Gastrocnemius medialis (tissue), 4 donors: ENCODE measurements at regions not wholly inside any gene's neighbourhood (a gene's known extent, or its start where the extent isn't known, plus 50 kb on each side); places are given as distances from the start of the nearest gene placed in this dataset.

Experiments used
- POLR2A ChIP-seq, 2 donors: fragments of 450-650 bp; IDR thresholded peaks; one replicate each; pipeline ENCODE4 v1.6.1; 2017; ENCODE audit warnings: antibody characterized with exemption in 2 of 2, mild to moderate bottlenecking in 2 of 2, moderate library complexity in 2 of 2
- TF ChIP-seq, protein P1 (sequence below), 5 experiments: fragments of 450-650 bp in 3 of 5; fragments of 200-600 bp in 2 of 5; sonication (generic) in 2 of 5; IDR thresholded peaks in 4 of 5; conservative IDR thresholded peaks in 1 of 5; 1 replicate in 4 of 5; 2 replicates in 1 of 5; pipeline ENCODE4 v1.5.1; 2016 to 2019; ENCODE audit warnings: antibody characterized with exemption in 5 of 5, mild to moderate bottlenecking in 3 of 5, moderate library complexity in 3 of 5

DNA sequence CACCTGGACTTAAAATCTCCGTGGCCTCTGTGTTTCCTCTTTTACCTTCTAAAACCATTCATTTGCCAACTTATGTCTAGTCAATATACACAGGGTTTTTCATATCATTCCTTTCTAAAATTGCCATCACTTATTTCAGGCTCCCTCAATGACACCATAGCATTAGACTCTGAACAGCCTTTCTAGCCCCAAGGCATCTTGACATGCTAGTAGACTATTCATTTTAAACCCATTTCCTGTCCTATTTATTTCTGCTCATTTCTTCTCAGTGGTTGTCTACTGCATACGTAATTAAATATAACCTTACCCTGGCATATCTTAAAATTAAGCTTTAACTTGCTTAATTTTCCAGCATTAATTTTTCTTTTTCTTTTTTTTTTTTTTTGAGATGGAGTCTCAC lies 83.2 kb downstream of the PHAX start:
- TF ChIP-seq, protein P1, sequence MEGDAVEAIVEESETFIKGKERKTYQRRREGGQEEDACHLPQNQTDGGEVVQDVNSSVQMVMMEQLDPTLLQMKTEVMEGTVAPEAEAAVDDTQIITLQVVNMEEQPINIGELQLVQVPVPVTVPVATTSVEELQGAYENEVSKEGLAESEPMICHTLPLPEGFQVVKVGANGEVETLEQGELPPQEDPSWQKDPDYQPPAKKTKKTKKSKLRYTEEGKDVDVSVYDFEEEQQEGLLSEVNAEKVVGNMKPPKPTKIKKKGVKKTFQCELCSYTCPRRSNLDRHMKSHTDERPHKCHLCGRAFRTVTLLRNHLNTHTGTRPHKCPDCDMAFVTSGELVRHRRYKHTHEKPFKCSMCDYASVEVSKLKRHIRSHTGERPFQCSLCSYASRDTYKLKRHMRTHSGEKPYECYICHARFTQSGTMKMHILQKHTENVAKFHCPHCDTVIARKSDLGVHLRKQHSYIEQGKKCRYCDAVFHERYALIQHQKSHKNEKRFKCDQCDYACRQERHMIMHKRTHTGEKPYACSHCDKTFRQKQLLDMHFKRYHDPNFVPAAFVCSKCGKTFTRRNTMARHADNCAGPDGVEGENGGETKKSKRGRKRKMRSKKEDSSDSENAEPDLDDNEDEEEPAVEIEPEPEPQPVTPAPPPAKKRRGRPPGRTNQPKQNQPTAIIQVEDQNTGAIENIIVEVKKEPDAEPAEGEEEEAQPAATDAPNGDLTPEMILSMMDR (IDR thresholded peaks at IDR 0.05 in 4 of 5, conservative IDR thresholded peaks at IDR 0.05 in 1 of 5) = no peak
- no peak for TF ChIP-seq POLR2A (IDR thresholded peaks at IDR 0.05)
